C4-2B (cell line): ENCODE measurements at regions not wholly inside any gene's neighbourhood (a gene's known extent, or its start where the extent isn't known, plus 50 kb on each side); places are given as distances from the start of the nearest gene placed in this dataset.

Experiments used
- ZFX ChIP-seq: fragments of 450-650 bp; IDR thresholded peaks from 2 replicates; pipeline ENCODE4 v1.6.1; 2017
- TF ChIP-seq, protein P1 (sequence below): fragments of 450-650 bp; conservative IDR thresholded peaks from 2 replicates; pipeline ENCODE4 v1.5.1; 2017; ENCODE audit warnings: mild to moderate bottlenecking

DNA sequence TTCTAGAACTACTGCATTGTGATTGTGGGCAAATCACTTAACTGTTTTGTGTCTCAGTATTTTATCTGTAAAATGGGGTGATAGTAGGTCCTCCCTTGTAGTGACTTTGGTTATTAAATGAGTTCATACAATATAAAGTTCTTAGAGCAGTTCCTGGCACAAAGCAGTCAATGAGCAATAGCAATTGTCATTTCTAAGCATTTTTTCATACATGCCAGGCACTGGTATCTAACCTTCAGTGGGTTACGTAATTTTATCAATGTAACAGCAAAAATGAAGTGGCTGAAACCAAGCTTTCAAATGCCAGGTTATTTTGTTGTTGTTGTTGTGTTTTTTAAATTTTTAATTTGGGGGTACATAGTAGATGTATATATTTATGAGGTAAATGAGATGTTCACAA, 401.9 kb downstream of the MEIS1 start:
- TF ChIP-seq, protein P1, sequence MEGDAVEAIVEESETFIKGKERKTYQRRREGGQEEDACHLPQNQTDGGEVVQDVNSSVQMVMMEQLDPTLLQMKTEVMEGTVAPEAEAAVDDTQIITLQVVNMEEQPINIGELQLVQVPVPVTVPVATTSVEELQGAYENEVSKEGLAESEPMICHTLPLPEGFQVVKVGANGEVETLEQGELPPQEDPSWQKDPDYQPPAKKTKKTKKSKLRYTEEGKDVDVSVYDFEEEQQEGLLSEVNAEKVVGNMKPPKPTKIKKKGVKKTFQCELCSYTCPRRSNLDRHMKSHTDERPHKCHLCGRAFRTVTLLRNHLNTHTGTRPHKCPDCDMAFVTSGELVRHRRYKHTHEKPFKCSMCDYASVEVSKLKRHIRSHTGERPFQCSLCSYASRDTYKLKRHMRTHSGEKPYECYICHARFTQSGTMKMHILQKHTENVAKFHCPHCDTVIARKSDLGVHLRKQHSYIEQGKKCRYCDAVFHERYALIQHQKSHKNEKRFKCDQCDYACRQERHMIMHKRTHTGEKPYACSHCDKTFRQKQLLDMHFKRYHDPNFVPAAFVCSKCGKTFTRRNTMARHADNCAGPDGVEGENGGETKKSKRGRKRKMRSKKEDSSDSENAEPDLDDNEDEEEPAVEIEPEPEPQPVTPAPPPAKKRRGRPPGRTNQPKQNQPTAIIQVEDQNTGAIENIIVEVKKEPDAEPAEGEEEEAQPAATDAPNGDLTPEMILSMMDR: no peak
- TF ChIP-seq ZFX: no peak
